Caki2 (cell line): ENCODE measurements at regions not wholly inside any gene's neighbourhood (a gene's known extent, or its start where the extent isn't known, plus 50 kb on each side); places are given as distances from the start of the nearest gene placed in this dataset.
"Not testable (repeated sequence)": the region's sequence is repeated elsewhere in the genome, so short reads cannot be mapped to it uniquely, and the experiment has no call there.

ENCODE experiments used
- DNase-seq: peaks from one replicate; pipeline ENCODE4 v3.0.0-alpha.2; 2015; ENCODE audit warnings: low read depth
- in situ Hi-C: cut with HindIII; loops from 2 replicates; pipeline ENCODE4 v1.10.0; 2016; ENCODE audit warnings: low sequenced_read_pairs, low pct_unique_long_range_greater_than_20kb, mixed read lengths

- no peak for DNase-seq
- in situ Hi-C loops = no loop called here
Observed at GRCh38 chr2:107146181-107146580, 260.2 kb upstream of the ST6GAL2 start.

DNA sequence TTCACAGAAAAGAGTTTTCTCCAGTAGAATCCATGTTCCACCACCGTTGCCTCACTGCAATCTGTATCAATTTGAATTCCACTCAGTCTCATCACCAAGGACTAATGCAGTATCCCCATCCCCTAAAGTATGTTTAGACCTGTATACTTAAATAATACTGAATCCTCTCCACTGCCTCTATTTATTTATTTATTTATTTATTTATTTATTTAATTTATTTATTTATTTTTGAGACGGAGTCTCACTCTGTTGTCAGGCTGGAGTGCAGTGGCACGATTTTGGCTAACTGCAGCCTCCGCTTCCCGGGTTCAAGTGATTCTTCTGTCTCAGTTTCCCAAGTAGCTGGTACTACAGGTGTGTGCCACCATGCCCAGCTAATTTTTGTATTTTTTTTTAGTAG, 260.7 kb upstream of the ST6GAL2 start:
- DNase-seq, in situ Hi-C loops: not testable (repeated sequence)

- DNase-seq = no peak
- in situ Hi-C loops = no loop called here
Observed at GRCh38 chr2:107148055-107148454, 262.1 kb upstream of the ST6GAL2 start.

- in situ Hi-C loops = no loop called here
- DNase-seq = no peak
Observed at GRCh38 chr2:107148496-107148895, 262.5 kb upstream of the ST6GAL2 start.

GRCh38 chr2:107160640-107161239, 274.8 kb upstream of the ST6GAL2 start:
- in situ Hi-C loops = no loop called here

GRCh38 chr2:107168141-107168540, 282.2 kb upstream of the ST6GAL2 start:
- DNase-seq = no peak
- in situ Hi-C loops = no loop called here

More at GRCh38 chr2:107160640-107161239, 274.8 kb upstream of the ST6GAL2 start:
- no peak for DNase-seq

DNA sequence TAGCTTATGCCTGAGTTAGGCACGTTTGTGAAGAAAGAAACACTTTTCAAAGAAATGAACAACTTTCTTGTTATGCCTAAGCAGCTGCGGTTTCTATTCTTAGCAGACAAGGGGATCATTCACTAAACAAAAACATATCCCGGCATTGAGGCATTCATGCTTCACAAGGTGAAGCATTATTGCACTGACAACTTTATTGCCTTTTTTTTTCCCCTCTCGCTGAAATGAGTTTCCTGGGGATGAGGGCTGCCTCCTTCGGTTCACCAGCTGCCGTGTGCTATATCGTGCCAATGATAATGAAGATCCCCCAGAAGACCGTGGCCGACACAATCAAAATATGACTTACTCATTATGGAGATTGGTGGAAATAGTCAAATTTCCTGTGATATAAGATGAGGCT, 288.2 kb upstream of the ST6GAL2 start:
- DNase-seq = no peak
- in situ Hi-C loops = no loop called here

DNA sequence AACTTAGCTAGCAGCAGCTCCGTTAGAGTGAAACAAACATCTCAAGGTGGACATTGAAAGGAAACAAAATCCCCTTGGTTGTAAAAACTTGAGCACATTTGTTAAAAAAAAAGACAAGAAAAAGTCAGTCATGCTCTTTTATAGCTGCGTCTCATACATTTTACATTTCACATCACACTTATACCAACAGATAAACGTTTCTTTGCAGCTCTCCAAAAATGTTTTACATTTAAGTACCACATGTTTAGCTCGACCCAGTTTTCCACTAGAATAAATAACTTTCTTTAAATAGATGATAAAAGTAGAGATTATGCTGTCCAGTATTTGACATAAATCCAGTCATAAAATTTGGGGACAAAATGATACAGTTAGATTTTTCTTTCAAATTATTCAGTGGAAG, 297.0 kb upstream of the ST6GAL2 start:
- in situ Hi-C loops = no loop called here
- no peak for DNase-seq

- in situ Hi-C loops = no loop called here
- DNase-seq = no peak
Observed at GRCh38 chr2:107187870-107188269, 301.9 kb upstream of the ST6GAL2 start.

DNA sequence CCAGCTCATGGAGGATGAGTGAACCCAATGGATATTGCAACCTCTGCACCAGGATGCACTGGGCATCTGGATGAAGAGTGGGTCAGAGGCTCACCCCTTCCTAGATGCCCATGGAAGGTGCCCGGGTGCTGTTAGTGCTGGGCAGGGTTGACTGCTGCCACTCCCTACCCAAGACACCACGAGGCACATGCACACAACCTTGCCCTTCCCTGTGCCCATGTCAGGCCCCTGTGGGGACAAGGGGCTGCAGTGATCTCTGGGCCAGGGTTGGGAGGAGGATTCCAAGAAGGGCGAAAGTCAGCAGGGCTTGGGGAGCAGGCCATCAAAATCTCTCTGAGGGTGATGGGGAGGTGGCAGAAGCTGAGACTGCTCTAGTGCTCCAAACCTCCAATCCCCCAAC, 309.7 kb upstream of the ST6GAL2 start:
- no peak for DNase-seq
- in situ Hi-C loops = no loop called here

DNA sequence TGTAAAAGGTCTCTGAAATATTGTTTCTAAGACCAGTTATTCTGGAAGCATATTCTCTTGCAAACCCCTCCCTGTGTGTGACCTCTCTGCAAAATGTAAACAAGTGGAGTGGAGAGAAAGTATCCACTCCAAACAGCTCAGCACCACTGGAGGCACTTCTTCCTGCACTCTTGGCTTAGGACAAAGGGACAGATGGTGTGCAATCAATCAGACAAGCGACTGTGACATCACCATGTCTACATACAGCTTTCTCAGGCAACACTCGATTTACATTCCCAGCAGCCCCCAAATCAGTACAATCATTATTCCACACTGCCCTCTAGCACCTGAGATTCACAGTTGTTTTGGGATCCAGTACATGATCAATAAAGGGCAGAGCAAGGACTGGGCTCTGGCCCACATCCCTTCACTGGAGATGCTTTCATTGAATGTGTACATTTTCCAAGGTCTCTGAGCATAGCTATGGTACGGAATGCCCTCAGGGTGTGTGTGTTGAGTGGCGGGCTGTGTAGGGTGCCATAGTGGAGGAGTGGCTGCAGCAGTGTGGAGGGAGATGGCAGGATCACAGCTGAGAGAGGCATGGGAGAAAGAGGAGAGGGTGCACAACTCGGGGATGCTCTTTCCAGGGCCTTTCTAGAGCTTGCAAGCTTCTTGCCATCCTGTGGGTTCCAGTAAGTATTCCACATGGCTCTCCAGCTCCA, 311.8 kb upstream of the ST6GAL2 start:
- DNase-seq = no peak
- in situ Hi-C loops = no loop called here

- in situ Hi-C loops = no loop called here
- no peak for DNase-seq
Observed at GRCh38 chr2:107202962-107203591, 317.1 kb upstream of the ST6GAL2 start.

GRCh38 chr2:107215401-107216350, 329.7 kb upstream of the ST6GAL2 start:
- DNase-seq = no peak
- in situ Hi-C loops = no loop called here

DNA sequence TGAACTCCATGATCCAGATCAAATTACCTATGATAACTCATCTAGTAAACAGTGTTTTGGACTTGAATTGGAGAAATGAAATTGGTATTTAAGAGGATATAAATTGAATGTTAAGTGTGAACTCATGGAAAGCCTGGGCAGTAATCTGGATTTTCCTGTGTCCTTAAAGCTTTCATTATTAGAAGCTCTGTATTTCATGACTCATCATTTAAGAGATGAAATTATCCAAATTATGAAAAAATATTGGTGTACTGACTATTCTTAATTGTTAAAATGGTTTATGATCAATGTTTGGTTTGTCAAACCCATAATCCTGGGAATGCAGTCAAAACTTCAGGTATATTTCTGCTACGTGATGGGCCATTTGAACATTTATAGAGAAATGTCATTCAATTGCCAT, 332.2 kb upstream of the ST6GAL2 start:
- DNase-seq = no peak
- in situ Hi-C loops = no loop called here

DNA sequence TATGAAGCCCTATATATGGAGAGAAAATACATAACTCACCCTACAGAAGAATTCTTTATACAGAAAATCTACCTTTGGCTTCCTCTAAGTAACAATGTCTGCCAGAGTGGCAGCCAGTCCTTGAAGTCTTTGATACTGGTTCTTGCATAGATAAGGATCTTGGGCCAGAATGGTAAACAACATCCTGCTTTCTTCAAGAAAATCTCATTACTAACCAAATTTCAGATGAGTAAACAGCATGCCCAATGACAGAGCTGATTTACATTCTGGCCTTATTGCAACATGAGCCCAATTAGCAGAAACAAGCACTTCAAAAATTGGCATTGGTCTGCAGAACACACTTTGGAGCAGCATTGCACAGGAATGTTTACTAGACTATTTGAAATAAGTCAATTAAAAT, 336.5 kb upstream of the ST6GAL2 start:
- in situ Hi-C loops = no loop called here

DNA sequence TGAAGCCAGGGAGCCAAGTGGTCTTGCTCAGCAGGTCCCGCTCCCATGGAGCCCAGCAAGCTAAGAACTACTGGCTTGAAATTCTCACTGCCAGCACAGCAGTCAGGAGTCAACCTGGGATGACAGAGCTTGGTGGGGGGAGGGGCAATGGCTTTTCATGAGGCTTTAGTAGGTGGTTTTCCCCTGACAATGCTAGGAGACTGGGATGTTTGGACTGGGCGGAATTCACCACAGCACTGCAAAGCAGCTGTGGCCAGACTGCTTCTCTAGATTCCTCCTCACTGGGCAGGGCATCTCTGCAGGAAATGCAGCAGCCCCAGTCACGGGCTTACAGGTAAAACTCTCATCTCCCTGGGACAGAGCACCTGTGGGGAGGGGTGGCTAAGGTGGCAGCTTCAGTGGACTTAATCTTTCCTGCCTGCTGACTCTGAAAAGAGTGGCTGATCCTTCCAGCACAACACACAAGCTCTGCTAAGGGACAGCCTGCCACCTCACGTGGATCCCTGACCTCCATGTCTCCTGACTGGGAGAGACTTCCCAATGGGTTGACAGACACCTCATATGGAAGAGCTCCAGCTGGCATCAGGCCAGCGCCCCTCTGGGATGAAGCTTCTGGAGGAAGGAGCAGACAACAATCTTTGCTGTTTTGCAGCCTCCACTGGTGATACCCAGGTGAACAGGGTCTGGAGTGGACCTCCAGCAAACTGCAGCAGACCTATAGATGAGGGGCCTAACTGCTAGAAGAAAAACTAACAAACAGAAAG, 349.7 kb upstream of the ST6GAL2 start:
- in situ Hi-C loops = no loop called here
- DNase-seq = no peak

More for the DNA sequence above, 336.5 kb upstream of the ST6GAL2 start:
- no peak for DNase-seq

GRCh38 chr2:107242811-107243210, 356.8 kb upstream of the ST6GAL2 start:
- DNase-seq = no peak
- in situ Hi-C loops = no loop called here

GRCh38 chr2:107248932-107249331, 363.0 kb upstream of the ST6GAL2 start:
- DNase-seq = no peak
- in situ Hi-C loops = no loop called here
